ENCODE measurements at regions not wholly inside any gene's neighbourhood (a gene's known extent, or its start where the extent isn't known, plus 50 kb on each side); places are given as distances from the start of the nearest gene placed in this dataset.

GRCh38 chr4:152114562-152114961 is 353.8 kb upstream of the GATB start:
- TF ChIP-seq CTCF (IDR thresholded peaks at IDR 0.05) (no peak), POLR2A (IDR thresholded peaks at IDR 0.05) (no peak)
